ENCODE measurements at regions not wholly inside any gene's neighbourhood (a gene's known extent, or its start where the extent isn't known, plus 50 kb on each side); places are given as distances from the start of the nearest gene placed in this dataset.

DNA sequence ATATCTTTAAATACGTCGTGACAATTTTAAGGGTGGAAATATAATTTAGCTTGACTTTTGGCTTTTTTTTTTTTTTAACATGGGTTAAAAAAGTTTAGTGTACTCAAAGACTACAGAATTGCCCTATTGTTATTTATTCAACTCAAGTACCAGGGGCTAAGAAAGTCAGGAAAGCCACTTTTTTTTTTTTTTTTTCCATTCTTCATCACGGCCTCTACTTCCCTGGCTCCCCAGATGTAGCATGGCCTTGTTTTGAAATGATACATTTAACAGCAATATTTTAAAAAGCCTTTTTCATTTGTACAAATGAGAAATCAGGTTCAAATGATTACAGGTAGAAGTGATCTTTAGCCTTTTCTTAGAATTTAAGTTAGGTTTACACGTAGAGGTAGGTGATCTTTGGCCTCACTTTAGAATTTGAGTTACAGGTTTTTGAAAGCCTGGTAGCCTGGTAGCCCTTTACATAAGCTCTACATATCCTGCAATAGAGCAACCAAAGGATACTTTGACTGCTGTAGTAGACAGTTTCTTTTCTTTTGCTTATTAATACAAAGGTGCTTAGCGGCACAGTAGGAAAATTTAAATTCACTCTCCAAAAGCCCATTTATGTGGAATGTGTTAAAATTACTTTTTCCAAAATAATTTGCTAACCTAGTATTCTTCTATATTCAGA, 160.5 kb upstream of the MMS22L start:
- Histone ChIP-seq H3K9me3 (ENCODE audit: control insufficient read depth, low read length) (no peaks in the 10 kb centered on the region), H3K27me3 (ENCODE audit: control insufficient read depth, insufficient read depth, low read length, poor library complexity, severe bottlenecking) (no peaks in the 10 kb centered on the region), H3K4me3 (ENCODE audit: low read length) (no peak overlapping the region), H3K9ac (ENCODE audit: extremely low read depth, low read length, poor library complexity, severe bottlenecking) (no peak overlapping the region), H3K27ac (ENCODE audit: low read depth, low read length) (no peak overlapping the region), H3K4me1 (ENCODE audit: control insufficient read depth, insufficient read depth, low read length) (no peaks in the 10 kb centered on the region), H3K36me3 (ENCODE audit: control insufficient read depth, insufficient read depth, low read length) (no peaks in the 10 kb centered on the region)
- no peaks in the 10 kb centered on the region for H3K9me3 Mint-ChIP-seq
- H3K4me1 Mint-ChIP-seq = peaks cover 4% of the 10 kb centered on the region
- TF ChIP-seq, protein P1, sequence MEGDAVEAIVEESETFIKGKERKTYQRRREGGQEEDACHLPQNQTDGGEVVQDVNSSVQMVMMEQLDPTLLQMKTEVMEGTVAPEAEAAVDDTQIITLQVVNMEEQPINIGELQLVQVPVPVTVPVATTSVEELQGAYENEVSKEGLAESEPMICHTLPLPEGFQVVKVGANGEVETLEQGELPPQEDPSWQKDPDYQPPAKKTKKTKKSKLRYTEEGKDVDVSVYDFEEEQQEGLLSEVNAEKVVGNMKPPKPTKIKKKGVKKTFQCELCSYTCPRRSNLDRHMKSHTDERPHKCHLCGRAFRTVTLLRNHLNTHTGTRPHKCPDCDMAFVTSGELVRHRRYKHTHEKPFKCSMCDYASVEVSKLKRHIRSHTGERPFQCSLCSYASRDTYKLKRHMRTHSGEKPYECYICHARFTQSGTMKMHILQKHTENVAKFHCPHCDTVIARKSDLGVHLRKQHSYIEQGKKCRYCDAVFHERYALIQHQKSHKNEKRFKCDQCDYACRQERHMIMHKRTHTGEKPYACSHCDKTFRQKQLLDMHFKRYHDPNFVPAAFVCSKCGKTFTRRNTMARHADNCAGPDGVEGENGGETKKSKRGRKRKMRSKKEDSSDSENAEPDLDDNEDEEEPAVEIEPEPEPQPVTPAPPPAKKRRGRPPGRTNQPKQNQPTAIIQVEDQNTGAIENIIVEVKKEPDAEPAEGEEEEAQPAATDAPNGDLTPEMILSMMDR (conservative IDR thresholded peaks at IDR 0.05) = no peak
- no peaks in the 10 kb centered on the region for H3K36me3 Mint-ChIP-seq (ENCODE audit: low read depth)
- 73 to 90% methylated on average over 3 of the region's 5 CpGs for WGBS, 2 experiments (ENCODE audit: insufficient coverage in 1 of 2, insufficient read length in 1 of 2)
- no peaks in the 10 kb centered on the region for H3K27me3 Mint-ChIP-seq (ENCODE audit: insufficient read depth)
- no peak overlapping the region for H3K4me3 Mint-ChIP-seq
- no peak for DNase-seq
- H3K27ac Mint-ChIP-seq = no peak overlapping the region

DNA sequence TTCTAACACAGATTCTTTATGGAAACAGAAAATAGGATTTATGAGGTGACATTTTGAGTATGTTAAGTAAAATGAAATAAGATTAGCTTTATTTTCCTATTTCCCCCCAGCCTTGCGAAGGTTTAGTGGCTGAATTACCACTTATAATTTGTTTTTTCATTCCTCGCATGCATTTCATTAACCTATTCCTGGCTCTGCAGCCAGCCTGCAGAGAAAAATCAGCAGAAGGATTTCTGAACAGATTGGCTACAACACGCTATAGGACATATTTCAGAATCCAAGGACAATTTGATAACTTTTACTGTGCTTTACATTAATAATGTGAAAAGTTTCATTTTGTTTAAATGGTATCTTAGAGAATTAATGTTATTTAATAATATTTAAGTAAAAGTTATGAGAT, 162.4 kb upstream of the MMS22L start:
- whole genome bisulfite sequencing, 2 experiments (ENCODE audit: insufficient coverage in 1 of 2, insufficient read length in 1 of 2) = 95 to 100% methylated on average over 1 to 3 of the region's 3 CpGs
- no peaks in the 10 kb centered on the region for H3K36me3 Mint-ChIP-seq (ENCODE audit: low read depth)
- TF ChIP-seq, protein P1 (conservative IDR thresholded peaks at IDR 0.05) = no peak

DNA sequence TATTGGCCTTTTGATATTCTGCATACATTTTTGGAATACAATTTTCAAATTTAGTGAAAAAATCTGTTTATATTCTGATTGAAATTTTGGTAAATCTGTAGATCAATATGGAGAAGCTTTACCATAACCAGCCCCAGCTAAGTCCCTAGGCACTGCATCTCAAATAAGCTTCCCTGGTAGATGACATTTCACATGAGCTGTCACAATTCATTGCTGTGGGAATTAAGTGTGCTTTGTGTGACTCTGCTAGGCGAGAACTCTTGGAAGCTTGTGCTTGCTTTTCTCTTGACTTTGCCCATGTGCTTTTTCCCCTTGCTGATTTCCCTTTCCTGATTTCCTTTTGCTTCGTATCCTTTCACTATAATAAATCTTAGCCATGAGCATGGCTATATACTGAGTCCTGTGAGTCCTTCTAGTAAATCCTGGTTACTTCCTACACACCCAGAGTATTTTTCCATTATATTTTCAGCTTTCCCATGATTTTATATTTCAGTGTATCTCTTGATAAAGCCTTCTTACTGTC, 166.5 kb upstream of the MMS22L start:
- Mint-ChIP-seq H3K27me3 (ENCODE audit: insufficient read depth) (no peaks in the 10 kb centered on the region), H3K36me3 (ENCODE audit: low read depth) (no peaks in the 10 kb centered on the region), H3K4me3 (no peak overlapping the region), H3K4me1 (no peaks in the 10 kb centered on the region), H3K27ac (no peak overlapping the region), H3K9me3 (no peaks in the 10 kb centered on the region)
- TF ChIP-seq, protein P1 (conservative IDR thresholded peaks at IDR 0.05) = no peak
- H3K9me3 ChIP-seq (ENCODE audit: control insufficient read depth, low read length) = no peaks in the 10 kb centered on the region
- DNase-seq = no peak
- H3K27me3 ChIP-seq (ENCODE audit: control insufficient read depth, insufficient read depth, low read length, poor library complexity, severe bottlenecking) = no peaks in the 10 kb centered on the region
- no peak overlapping the region for H3K9ac ChIP-seq (ENCODE audit: extremely low read depth, low read length, poor library complexity, severe bottlenecking)
- no peaks in the 10 kb centered on the region for H3K36me3 ChIP-seq (ENCODE audit: control insufficient read depth, insufficient read depth, low read length)
- no peaks in the 10 kb centered on the region for H3K4me1 ChIP-seq (ENCODE audit: control insufficient read depth, insufficient read depth, low read length)
- H3K27ac ChIP-seq (ENCODE audit: low read depth, low read length) = no peak overlapping the region
- no peak overlapping the region for H3K4me3 ChIP-seq (ENCODE audit: low read length)
- WGBS, 2 experiments (ENCODE audit: insufficient coverage in 1 of 2, insufficient read length in 1 of 2) = 89 to 96% methylated on average over 2 of the region's 2 CpGs

More for the DNA sequence above, 162.4 kb upstream of the MMS22L start:
- Histone ChIP-seq H3K9me3 (ENCODE audit: control insufficient read depth, low read length) (no peaks in the 10 kb centered on the region), H3K27ac (ENCODE audit: low read depth, low read length) (no peak overlapping the region), H3K27me3 (ENCODE audit: control insufficient read depth, insufficient read depth, low read length, poor library complexity, severe bottlenecking) (no peaks in the 10 kb centered on the region), H3K9ac (ENCODE audit: extremely low read depth, low read length, poor library complexity, severe bottlenecking) (no peak overlapping the region), H3K4me1 (ENCODE audit: control insufficient read depth, insufficient read depth, low read length) (no peaks in the 10 kb centered on the region), H3K36me3 (ENCODE audit: control insufficient read depth, insufficient read depth, low read length) (no peaks in the 10 kb centered on the region), H3K4me3 (ENCODE audit: low read length) (no peak overlapping the region)
- Mint-ChIP-seq H3K9me3 (no peaks in the 10 kb centered on the region), H3K4me3 (no peak overlapping the region), H3K27me3 (ENCODE audit: insufficient read depth) (no peaks in the 10 kb centered on the region), H3K4me1 (peaks cover 2% of the 10 kb centered on the region), H3K27ac (no peak overlapping the region)
- no peak for DNase-seq
